ENCODE measurements at regions not wholly inside any gene's neighbourhood (a gene's known extent, or its start where the extent isn't known, plus 50 kb on each side); places are given as distances from the start of the nearest gene placed in this dataset.

- DNase-seq (ENCODE audit: extremely low read depth, low read depth), result no peak
- no peak overlapping the region for H3K4me3 ChIP-seq (replicated peaks; ENCODE audit: low read depth, low read length)
- TF ChIP-seq, protein P1, sequence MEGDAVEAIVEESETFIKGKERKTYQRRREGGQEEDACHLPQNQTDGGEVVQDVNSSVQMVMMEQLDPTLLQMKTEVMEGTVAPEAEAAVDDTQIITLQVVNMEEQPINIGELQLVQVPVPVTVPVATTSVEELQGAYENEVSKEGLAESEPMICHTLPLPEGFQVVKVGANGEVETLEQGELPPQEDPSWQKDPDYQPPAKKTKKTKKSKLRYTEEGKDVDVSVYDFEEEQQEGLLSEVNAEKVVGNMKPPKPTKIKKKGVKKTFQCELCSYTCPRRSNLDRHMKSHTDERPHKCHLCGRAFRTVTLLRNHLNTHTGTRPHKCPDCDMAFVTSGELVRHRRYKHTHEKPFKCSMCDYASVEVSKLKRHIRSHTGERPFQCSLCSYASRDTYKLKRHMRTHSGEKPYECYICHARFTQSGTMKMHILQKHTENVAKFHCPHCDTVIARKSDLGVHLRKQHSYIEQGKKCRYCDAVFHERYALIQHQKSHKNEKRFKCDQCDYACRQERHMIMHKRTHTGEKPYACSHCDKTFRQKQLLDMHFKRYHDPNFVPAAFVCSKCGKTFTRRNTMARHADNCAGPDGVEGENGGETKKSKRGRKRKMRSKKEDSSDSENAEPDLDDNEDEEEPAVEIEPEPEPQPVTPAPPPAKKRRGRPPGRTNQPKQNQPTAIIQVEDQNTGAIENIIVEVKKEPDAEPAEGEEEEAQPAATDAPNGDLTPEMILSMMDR (IDR thresholded peaks at IDR 0.05; ENCODE audit: low read depth, low read length, missing control alignments), result no peak
Measured at GRCh38 chr6:163965426-163966348, 551.2 kb downstream of the QKI start.

GRCh38 chr6:163964789-163965188 lies 550.3 kb downstream of the QKI start:
- no peak overlapping the region for H3K4me3 ChIP-seq (replicated peaks; ENCODE audit: low read depth, low read length)
- TF ChIP-seq, protein P1 (IDR thresholded peaks at IDR 0.05; ENCODE audit: low read depth, low read length, missing control alignments), result no peak
- no peak for DNase-seq (ENCODE audit: extremely low read depth, low read depth)

- TF ChIP-seq, protein P1 (IDR thresholded peaks at IDR 0.05; ENCODE audit: low read depth, low read length, missing control alignments), result no peak
- DNase-seq (ENCODE audit: extremely low read depth, low read depth), result no peak
- H3K4me3 ChIP-seq (replicated peaks; ENCODE audit: low read depth, low read length), result no peak overlapping the region
Measured at GRCh38 chr6:163963205-163964120, 548.9 kb downstream of the QKI start.

GRCh38 chr6:163962627-163963117 lies 548.2 kb downstream of the QKI start:
- no peak for DNase-seq (ENCODE audit: extremely low read depth, low read depth)
- H3K4me3 ChIP-seq (replicated peaks; ENCODE audit: low read depth, low read length), result no peak overlapping the region
- TF ChIP-seq, protein P1 (IDR thresholded peaks at IDR 0.05; ENCODE audit: low read depth, low read length, missing control alignments), result no peak

- no peak for DNase-seq (ENCODE audit: extremely low read depth, low read depth)
- no peak overlapping the region for H3K4me3 ChIP-seq (replicated peaks; ENCODE audit: low read depth, low read length)
- TF ChIP-seq, protein P1 (IDR thresholded peaks at IDR 0.05; ENCODE audit: low read depth, low read length, missing control alignments), result no peak
Measured at GRCh38 chr6:163960128-163960527, 545.6 kb downstream of the QKI start.

GRCh38 chr6:163958646-163959045 lies 544.1 kb downstream of the QKI start:
- H3K4me3 ChIP-seq (replicated peaks; ENCODE audit: low read depth, low read length), result no peak overlapping the region
- TF ChIP-seq, protein P1 (IDR thresholded peaks at IDR 0.05; ENCODE audit: low read depth, low read length, missing control alignments), result no peak
- no peak for DNase-seq (ENCODE audit: extremely low read depth, low read depth)

Data from HFF-Myc (cell line).